ENCODE measurements at regions not wholly inside any gene's neighbourhood (a gene's known extent, or its start where the extent isn't known, plus 50 kb on each side); places are given as distances from the start of the nearest gene placed in this dataset.

DNA sequence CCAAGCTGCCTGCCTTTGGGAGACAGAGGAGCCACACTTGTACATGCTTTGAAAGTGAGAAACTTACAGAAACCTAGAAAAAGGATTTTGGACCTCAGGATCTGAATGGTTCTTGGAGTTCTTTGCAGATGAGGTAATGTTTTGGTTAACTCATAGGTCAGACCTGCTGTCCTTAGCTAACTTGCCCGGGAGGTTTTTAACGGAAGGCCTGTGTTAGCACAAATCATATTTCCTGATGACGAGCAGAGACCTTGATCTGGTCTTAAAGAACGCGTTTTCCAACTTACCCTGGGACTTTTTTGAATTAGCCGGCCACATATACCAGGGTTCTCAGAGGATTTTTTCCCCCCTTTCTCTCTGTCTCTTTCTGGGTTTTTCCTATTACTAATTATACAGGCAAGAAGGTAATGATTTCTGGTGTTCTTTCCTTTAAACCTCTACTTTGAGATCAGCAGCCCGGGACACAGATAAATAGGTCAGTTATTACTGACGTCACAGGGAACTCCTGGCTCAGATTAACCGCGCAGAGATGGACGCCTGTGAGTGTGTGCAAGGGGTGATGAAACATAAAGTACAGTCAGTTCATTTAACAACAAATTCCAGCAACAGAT is 101.7 kb upstream of the KLF6 start:
- TF ChIP-seq, protein P1, sequence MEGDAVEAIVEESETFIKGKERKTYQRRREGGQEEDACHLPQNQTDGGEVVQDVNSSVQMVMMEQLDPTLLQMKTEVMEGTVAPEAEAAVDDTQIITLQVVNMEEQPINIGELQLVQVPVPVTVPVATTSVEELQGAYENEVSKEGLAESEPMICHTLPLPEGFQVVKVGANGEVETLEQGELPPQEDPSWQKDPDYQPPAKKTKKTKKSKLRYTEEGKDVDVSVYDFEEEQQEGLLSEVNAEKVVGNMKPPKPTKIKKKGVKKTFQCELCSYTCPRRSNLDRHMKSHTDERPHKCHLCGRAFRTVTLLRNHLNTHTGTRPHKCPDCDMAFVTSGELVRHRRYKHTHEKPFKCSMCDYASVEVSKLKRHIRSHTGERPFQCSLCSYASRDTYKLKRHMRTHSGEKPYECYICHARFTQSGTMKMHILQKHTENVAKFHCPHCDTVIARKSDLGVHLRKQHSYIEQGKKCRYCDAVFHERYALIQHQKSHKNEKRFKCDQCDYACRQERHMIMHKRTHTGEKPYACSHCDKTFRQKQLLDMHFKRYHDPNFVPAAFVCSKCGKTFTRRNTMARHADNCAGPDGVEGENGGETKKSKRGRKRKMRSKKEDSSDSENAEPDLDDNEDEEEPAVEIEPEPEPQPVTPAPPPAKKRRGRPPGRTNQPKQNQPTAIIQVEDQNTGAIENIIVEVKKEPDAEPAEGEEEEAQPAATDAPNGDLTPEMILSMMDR (IDR thresholded peaks at IDR 0.05), result no peak
- TF ChIP-seq POLR2A (IDR thresholded peaks at IDR 0.05), result no peak
- peak in 3 of 4 donors; percentile 39 to 67 (median 54) for TF ChIP-seq EP300 (IDR thresholded peaks at IDR 0.05)

Data from sigmoid colon (tissue), 4 donors.